ENCODE measurements at regions not wholly inside any gene's neighbourhood (a gene's known extent, or its start where the extent isn't known, plus 50 kb on each side); places are given as distances from the start of the nearest gene placed in this dataset.

GRCh38 chr3:153338487-153338886 is 176.5 kb downstream of the RAP2B start:
- Histone ChIP-seq H3K27ac (peak overlapping the region in 1 of 10 donors; percentile 42), H3K4me3 (no peak overlapping the region), H3K27me3 (no peaks in the 10 kb centered on the region), H3K4me1 (peaks cover 0 to 17% (median 0%) of the 10 kb centered on the region in 9 donors), H3K9me3 (peaks cover 0 to 8% (median 0%) of the 10 kb centered on the region in 11 donors), H3K36me3 (no peaks in the 10 kb centered on the region)
- intact Hi-C loops (cut with DNase I), result no loop called here
- ATAC-seq, result peak in 4 of 8 donors; percentile 17 to 51 (median 30)
- no peak for TF ChIP-seq CTCF (IDR thresholded peaks at IDR 0.05)
- WGBS, 2 donors, result 55 to 64% methylated on average over 3 of the region's 3 CpGs
- no peak for DNase-seq

- ATAC-seq (no peak), DNase-seq (no peak)
- Histone ChIP-seq H3K9me3 (peaks cover 0 to 8% (median 0%) of the 10 kb centered on the region in 11 donors), H3K27me3 (no peaks in the 10 kb centered on the region), H3K4me3 (no peak overlapping the region), H3K4me1 (peaks cover 0 to 17% (median 0%) of the 10 kb centered on the region in 9 donors), H3K27ac (peak overlapping the region in 1 of 10 donors; percentile 42), H3K36me3 (no peaks in the 10 kb centered on the region)
- no peak for TF ChIP-seq CTCF (IDR thresholded peaks at IDR 0.05)
- intact Hi-C loops (cut with DNase I), result no loop called here
Observed at GRCh38 chr3:153339065-153339464, 177.0 kb downstream of the RAP2B start.

- WGBS, 2 donors, result 58 to 61% methylated on average over 3 of the region's 3 CpGs
- Histone ChIP-seq H3K27me3 (no peaks in the 10 kb centered on the region), H3K4me1 (no peaks in the 10 kb centered on the region), H3K36me3 (no peaks in the 10 kb centered on the region), H3K9me3 (peaks cover 0 to 16% (median 0%) of the 10 kb centered on the region in 11 donors), H3K27ac (no peak overlapping the region), H3K4me3 (no peak overlapping the region)
- DNase-seq (no peak), ATAC-seq (no peak)
- TF ChIP-seq CTCF (IDR thresholded peaks at IDR 0.05), result no peak
- intact Hi-C loops (cut with DNase I), result no loop called here
Observed at GRCh38 chr3:153343988-153344782, 182.2 kb downstream of the RAP2B start.

- no peak for ATAC-seq
- peaks cover 0 to 24% (median 0%) of the 10 kb centered on the region in 11 donors for H3K9me3 ChIP-seq
- H3K4me1 ChIP-seq, result no peaks in the 10 kb centered on the region
- H3K27me3 ChIP-seq, result no peaks in the 10 kb centered on the region
- WGBS, 2 donors, result 57 to 62% methylated on average over 2 of the region's 2 CpGs
- intact Hi-C loops (cut with DNase I), result no loop called here
- no peak overlapping the region for H3K4me3 ChIP-seq
- DNase-seq, result no peak
- no peak overlapping the region for H3K27ac ChIP-seq
- no peaks in the 10 kb centered on the region for H3K36me3 ChIP-seq
- no peak for TF ChIP-seq CTCF (IDR thresholded peaks at IDR 0.05)
Observed at GRCh38 chr3:153348457-153349107, 186.6 kb downstream of the RAP2B start.
